D721Med (cell line): ENCODE measurements at regions not wholly inside any gene's neighbourhood (a gene's known extent, or its start where the extent isn't known, plus 50 kb on each side); places are given as distances from the start of the nearest gene placed in this dataset.

Experiments used
- DNase-seq: peaks from one replicate; pipeline ENCODE4 v3.0.0; 2011; ENCODE audit warnings: low spot score; ENCODE audit not compliant: insufficient read length
- FAIRE-seq: peaks from 2 replicates; lab custom pipeline; 2011; peaks lifted over from hg19 to GRCh38; lab: Jason Lieb, UNC
- TF ChIP-seq, protein P1 (sequence below): IDR thresholded peaks from 2 replicates; pipeline ENCODE4 v1.5.1; 2012; ENCODE audit warnings: mild to moderate bottlenecking, control low read depth; ENCODE audit not compliant: insufficient read depth; ENCODE audit errors: missing control alignments

DNA sequence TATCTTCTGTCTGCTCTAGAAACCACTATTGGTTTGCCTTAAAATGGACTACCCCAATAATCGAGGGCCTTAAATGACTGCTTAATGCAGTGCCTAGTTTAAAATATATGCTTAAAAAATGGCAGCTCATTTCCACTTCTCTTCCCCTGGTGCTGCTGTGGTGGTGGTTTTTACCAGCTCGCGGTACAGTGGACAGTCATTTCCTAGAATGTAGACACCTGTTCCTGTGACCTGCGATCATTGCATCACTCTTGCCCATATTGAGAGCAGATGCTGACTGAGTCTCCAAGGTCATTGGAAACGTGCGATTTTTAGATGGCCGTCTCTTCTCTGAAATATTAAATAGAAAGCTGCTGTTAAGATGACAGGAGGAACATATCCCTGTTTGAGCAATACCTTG is 164.1 kb downstream of the UTRN start:
- DNase-seq (no peak), FAIRE-seq (no peak)
- TF ChIP-seq, protein P1, sequence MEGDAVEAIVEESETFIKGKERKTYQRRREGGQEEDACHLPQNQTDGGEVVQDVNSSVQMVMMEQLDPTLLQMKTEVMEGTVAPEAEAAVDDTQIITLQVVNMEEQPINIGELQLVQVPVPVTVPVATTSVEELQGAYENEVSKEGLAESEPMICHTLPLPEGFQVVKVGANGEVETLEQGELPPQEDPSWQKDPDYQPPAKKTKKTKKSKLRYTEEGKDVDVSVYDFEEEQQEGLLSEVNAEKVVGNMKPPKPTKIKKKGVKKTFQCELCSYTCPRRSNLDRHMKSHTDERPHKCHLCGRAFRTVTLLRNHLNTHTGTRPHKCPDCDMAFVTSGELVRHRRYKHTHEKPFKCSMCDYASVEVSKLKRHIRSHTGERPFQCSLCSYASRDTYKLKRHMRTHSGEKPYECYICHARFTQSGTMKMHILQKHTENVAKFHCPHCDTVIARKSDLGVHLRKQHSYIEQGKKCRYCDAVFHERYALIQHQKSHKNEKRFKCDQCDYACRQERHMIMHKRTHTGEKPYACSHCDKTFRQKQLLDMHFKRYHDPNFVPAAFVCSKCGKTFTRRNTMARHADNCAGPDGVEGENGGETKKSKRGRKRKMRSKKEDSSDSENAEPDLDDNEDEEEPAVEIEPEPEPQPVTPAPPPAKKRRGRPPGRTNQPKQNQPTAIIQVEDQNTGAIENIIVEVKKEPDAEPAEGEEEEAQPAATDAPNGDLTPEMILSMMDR: no peak

DNA sequence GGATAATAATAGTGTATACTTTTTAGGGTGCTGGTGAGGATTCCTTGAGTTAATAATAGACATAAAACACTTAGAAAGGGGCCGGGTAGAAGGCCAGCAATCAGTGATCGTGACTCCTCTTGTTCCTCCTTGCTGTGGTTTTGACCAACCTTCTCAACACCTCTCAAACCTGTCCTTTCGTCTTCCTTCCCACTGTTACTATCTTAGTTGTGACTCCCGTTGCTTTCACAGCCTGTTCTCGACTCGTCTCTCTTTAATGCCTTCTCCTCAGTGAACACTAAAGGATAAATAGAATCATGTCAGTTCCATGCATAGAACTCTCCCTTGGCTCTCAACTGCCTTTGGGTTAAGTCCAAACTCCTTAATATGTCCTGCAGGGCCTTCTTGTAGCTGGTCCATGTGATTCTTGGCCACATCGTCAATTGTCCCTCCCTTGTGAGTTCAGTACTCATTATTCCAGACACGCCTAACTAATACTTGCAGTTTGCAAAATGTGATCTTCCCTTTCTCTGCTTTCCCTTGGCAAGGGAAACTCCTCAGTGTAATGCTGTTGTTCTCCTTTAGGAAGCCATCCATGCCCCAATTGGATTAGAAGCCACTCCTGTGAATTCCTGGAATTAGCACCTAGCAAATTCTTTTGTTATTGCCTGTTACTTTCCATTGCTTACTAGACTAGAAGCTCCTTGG is 164.9 kb downstream of the UTRN start:
- TF ChIP-seq, protein P1: no peak

DNA sequence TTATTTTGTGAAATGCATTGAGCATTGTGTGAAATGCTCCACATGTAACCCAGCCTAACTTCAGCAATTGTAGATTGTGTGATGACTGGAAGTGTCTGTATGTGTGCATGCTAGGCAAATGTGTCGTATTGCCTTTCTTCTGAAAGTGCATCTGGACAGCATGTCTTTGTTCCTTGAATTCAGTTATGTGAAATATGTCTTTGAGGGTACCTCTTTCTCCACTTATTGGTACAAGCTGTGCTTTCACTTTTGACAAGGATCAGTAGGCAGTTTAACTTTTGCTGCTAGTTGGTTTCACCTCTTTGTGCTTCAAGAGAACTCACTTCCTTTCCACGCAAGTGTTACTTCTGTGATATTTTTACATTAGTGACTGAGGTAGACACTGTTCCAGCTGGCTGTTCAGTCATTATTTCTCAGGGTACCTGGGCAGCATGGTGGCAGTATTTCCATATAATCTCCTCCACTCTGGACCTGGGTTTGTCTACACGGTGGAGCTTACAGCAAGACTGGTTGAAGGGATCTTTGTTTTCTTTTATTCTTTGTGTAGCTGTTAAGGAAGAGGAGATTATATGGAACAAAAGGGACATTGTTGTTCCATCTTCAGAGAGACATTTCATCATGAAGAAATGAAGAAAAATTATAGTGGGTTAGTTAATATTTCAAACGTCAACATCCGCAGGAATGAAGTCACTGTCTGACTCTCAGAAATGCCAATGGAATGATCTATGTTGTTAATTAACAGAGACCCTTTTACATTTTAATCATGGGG is 175.4 kb downstream of the UTRN start:
- DNase-seq (no peak), FAIRE-seq (no peak)
- TF ChIP-seq, protein P1: no peak

More for the DNA sequence above, 164.9 kb downstream of the UTRN start:
- no peak for FAIRE-seq
- DNase-seq: no peak

DNA sequence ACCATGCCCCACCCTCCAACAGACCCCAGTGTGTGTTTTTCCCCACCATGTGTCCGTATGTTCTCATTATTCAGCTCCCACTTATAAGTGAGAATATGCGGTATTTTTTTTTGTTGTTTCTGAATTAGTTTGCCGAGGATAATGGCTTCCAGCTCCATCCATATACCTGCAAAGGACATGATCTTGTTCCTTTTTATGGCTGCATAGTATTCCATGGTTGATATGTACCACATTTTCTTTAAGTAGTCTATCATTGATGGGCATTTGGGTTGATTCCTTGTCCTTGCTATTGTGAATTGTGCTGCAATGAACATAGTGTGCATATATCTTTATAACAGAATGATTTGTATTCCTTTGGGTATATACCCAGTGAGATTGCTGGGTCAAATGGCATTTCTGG is 176.9 kb downstream of the UTRN start:
- FAIRE-seq (no peak), DNase-seq (no peak)
- TF ChIP-seq, protein P1: no peak

DNA sequence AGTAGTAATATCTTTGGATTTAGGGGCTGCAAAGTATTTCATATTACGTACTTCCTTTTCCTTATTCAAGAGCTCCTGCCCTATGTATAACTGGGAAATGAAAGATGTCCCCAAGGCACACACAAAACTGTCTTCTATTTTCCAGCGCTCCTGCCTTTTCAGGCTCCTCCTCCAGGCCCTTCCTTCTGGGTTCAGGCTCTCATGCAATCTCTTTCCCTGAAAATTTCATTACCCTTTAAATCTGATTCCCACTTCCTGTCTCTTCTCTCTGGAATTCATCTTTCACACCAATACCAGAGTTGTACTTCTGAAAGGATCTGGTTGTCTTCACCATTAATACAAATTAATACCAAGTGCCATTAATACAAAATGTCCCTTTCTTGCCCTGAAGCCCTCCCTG is 181.6 kb downstream of the UTRN start:
- no peak for FAIRE-seq
- DNase-seq: no peak
- TF ChIP-seq, protein P1: no peak

DNA sequence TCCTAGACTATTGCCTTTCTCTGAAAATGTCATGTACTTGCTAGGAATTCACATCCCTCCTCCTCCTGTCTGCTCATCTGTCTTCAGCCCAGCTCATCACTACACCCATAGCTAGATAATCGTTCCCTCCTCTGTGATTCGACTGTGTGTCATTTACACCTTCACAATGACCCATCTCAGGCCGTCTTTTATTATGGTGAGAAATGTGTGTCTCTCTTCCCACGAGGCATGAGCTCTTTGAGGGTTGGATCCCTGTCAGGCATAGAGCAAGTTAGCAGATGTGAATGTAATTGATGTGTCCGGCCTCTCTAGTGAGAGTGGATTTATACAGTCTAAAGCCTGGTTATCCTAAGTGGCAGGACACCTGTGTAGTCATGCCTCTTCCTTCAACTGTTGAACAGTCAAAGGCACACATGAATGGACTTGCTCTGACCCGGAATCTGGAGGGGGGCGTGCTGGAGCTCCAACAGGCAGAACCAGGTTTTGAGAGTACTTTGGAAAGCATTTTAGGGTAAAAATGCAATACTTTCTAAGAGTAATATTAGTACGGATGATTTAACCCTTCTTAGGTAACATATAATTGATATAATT is 182.1 kb downstream of the UTRN start:
- TF ChIP-seq, protein P1: no peak
- no peak for FAIRE-seq
- DNase-seq: no peak
